ENCODE measurements at regions not wholly inside any gene's neighbourhood (a gene's known extent, or its start where the extent isn't known, plus 50 kb on each side); places are given as distances from the start of the nearest gene placed in this dataset.

GRCh38 chr1:80410233-80410632 lies 1390.5 kb upstream of the ADGRL2 start:
- no peaks in the 10 kb centered on the region for H3K4me1 ChIP-seq (ENCODE audit: insufficient read depth, low read length, poor library complexity, severe bottlenecking)
- POLR2A ChIA-PET (ENCODE audit: low non-redundant PET) = no interaction called here
- H3K27me3 ChIP-seq (replicated peaks; ENCODE audit: insufficient read depth, low read depth, low read length, poor library complexity) = no peaks in the 10 kb centered on the region
- H3K9me3 ChIP-seq (ENCODE audit: low read depth, low read length, poor library complexity, severe bottlenecking) = no peaks in the 10 kb centered on the region
- H3K27ac ChIP-seq (ENCODE audit: low read depth, low read length, poor library complexity, severe bottlenecking) = no peak overlapping the region
- no peak for TF ChIP-seq EZH2 (IDR thresholded peaks at IDR 0.05; ENCODE audit: borderline replicate concordance, low read depth, low read length, poor library complexity, severe bottlenecking)
- TF ChIP-seq, protein P1, sequence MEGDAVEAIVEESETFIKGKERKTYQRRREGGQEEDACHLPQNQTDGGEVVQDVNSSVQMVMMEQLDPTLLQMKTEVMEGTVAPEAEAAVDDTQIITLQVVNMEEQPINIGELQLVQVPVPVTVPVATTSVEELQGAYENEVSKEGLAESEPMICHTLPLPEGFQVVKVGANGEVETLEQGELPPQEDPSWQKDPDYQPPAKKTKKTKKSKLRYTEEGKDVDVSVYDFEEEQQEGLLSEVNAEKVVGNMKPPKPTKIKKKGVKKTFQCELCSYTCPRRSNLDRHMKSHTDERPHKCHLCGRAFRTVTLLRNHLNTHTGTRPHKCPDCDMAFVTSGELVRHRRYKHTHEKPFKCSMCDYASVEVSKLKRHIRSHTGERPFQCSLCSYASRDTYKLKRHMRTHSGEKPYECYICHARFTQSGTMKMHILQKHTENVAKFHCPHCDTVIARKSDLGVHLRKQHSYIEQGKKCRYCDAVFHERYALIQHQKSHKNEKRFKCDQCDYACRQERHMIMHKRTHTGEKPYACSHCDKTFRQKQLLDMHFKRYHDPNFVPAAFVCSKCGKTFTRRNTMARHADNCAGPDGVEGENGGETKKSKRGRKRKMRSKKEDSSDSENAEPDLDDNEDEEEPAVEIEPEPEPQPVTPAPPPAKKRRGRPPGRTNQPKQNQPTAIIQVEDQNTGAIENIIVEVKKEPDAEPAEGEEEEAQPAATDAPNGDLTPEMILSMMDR (conservative IDR thresholded peaks at IDR 0.05; ENCODE audit: low read depth, low read length) = no peak
- no peaks in the 10 kb centered on the region for H3K36me3 ChIP-seq (ENCODE audit: insufficient read depth, low read length, poor library complexity, severe bottlenecking)
- DNase-seq (ENCODE audit: low spot score) = no peak
- intact Hi-C loops (cut with micrococcal nuclease; ENCODE audit: unreplicated experiment) = no loop called here
- CTCF ChIA-PET = no interaction called here
- H3K4me3 ChIP-seq (ENCODE audit: low read depth, low read length, poor library complexity, severe bottlenecking) = no peak overlapping the region
- no TSS peak for BruUV-seq (replicated peaks)

GRCh38 chr1:80403471-80403893 lies 1397.0 kb upstream of the ADGRL4 start:
- Histone ChIP-seq H3K4me1 (ENCODE audit: insufficient read depth, low read length, poor library complexity, severe bottlenecking) (no peaks in the 10 kb centered on the region), H3K9me3 (ENCODE audit: low read depth, low read length, poor library complexity, severe bottlenecking) (no peaks in the 10 kb centered on the region), H3K27ac (ENCODE audit: low read depth, low read length, poor library complexity, severe bottlenecking) (no peak overlapping the region), H3K4me3 (ENCODE audit: low read depth, low read length, poor library complexity, severe bottlenecking) (no peak overlapping the region), H3K27me3 (replicated peaks; ENCODE audit: insufficient read depth, low read depth, low read length, poor library complexity) (no peaks in the 10 kb centered on the region), H3K36me3 (ENCODE audit: insufficient read depth, low read length, poor library complexity, severe bottlenecking) (no peaks in the 10 kb centered on the region)
- TF ChIP-seq, protein P1 (conservative IDR thresholded peaks at IDR 0.05; ENCODE audit: low read depth, low read length) = no peak
- no peak for TF ChIP-seq EZH2 (IDR thresholded peaks at IDR 0.05; ENCODE audit: borderline replicate concordance, low read depth, low read length, poor library complexity, severe bottlenecking)
- CTCF ChIA-PET = no interaction called here
- DNase-seq (ENCODE audit: low spot score) = no peak
- POLR2A ChIA-PET (ENCODE audit: low non-redundant PET) = no interaction called here
- BruUV-seq (replicated peaks) = no TSS peak
- intact Hi-C loops (cut with micrococcal nuclease; ENCODE audit: unreplicated experiment) = no loop called here

- no peaks in the 10 kb centered on the region for H3K36me3 ChIP-seq (ENCODE audit: insufficient read depth, low read length, poor library complexity, severe bottlenecking)
- TF ChIP-seq, protein P1 (conservative IDR thresholded peaks at IDR 0.05; ENCODE audit: low read depth, low read length) = no peak
- TF ChIP-seq EZH2 (IDR thresholded peaks at IDR 0.05; ENCODE audit: borderline replicate concordance, low read depth, low read length, poor library complexity, severe bottlenecking) = no peak
- POLR2A ChIA-PET (ENCODE audit: low non-redundant PET) = no interaction called here
- DNase-seq (ENCODE audit: low spot score) = no peak
- H3K9me3 ChIP-seq (ENCODE audit: low read depth, low read length, poor library complexity, severe bottlenecking) = no peaks in the 10 kb centered on the region
- H3K27ac ChIP-seq (ENCODE audit: low read depth, low read length, poor library complexity, severe bottlenecking) = no peak overlapping the region
- H3K4me3 ChIP-seq (ENCODE audit: low read depth, low read length, poor library complexity, severe bottlenecking) = no peak overlapping the region
- BruUV-seq (replicated peaks) = no TSS peak
- CTCF ChIA-PET = no interaction called here
- no peaks in the 10 kb centered on the region for H3K4me1 ChIP-seq (ENCODE audit: insufficient read depth, low read length, poor library complexity, severe bottlenecking)
- intact Hi-C loops (cut with micrococcal nuclease; ENCODE audit: unreplicated experiment) = no loop called here
- no peaks in the 10 kb centered on the region for H3K27me3 ChIP-seq (replicated peaks; ENCODE audit: insufficient read depth, low read depth, low read length, poor library complexity)
Observed at GRCh38 chr1:80402625-80403024, 1396.1 kb upstream of the ADGRL4 start.

Measured in A673 (cell line).